ENCODE measurements at regions not wholly inside any gene's neighbourhood (a gene's known extent, or its start where the extent isn't known, plus 50 kb on each side); places are given as distances from the start of the nearest gene placed in this dataset.
"Not testable (repeated sequence)": the region's sequence is repeated elsewhere in the genome, so short reads cannot be mapped to it uniquely, and the experiment has no call there.

- H3K36me3 ChIP-seq (replicated peaks in 1 of 2; ENCODE audit: control extremely low read depth in 1 of 2, control insufficient read depth in 1 of 2, extremely low read depth in 1 of 2, insufficient read depth in 2 of 2, low read length in 1 of 2); H3K9me3 ChIP-seq (ENCODE audit: control extremely low read depth in 1 of 3, control insufficient read depth in 2 of 3, insufficient read depth in 1 of 3, low read length in 2 of 3); H3K4me3 ChIP-seq (ENCODE audit: control extremely low read depth in 1 of 5, extremely low read depth in 1 of 5, insufficient read depth in 1 of 5, low read depth in 2 of 5, low read length in 4 of 5); H3K9ac ChIP-seq (ENCODE audit: low read length); CTCF ChIA-PET; H3K4me3 Mint-ChIP-seq; POLR2A ChIA-PET; H3K4me2 ChIP-seq (replicated peaks; ENCODE audit: low read depth, low read length, poor library complexity, severe bottlenecking); H3K27me3 ChIP-seq (replicated peaks in 1 of 4; ENCODE audit: control extremely low read depth in 1 of 4, control insufficient read depth in 3 of 4, insufficient read depth in 4 of 4, low read length in 3 of 4); H3K9me3 Mint-ChIP-seq (ENCODE audit: insufficient read depth); intact Hi-C loops (cut with micrococcal nuclease); H3K27ac ChIP-seq (ENCODE audit: low read length in 2 of 2); DNase-seq; H4K20me1 ChIP-seq (ENCODE audit: control insufficient read depth, insufficient read depth, low read length, poor library complexity, severe bottlenecking); H2AFZ ChIP-seq (ENCODE audit: insufficient read depth, low read depth, low read length, poor library complexity, severe bottlenecking); H3K79me2 ChIP-seq (ENCODE audit: control insufficient read depth, insufficient read depth, low read length); H3K27ac Mint-ChIP-seq; H3K4me1 Mint-ChIP-seq; H3K4me1 ChIP-seq (ENCODE audit: control insufficient read depth in 2 of 2, insufficient read depth in 2 of 2, low read length in 2 of 2); ATAC-seq (ENCODE audit: low read depth): not testable (repeated sequence)
- 72% methylated on average over 3 of the region's 9 CpGs for WGBS (ENCODE audit: insufficient coverage)
- H3K27me3 Mint-ChIP-seq = peaks cover 22% of the 10 kb centered on the region
These were observed 66.5 kb upstream of the GPR89A start for GRCh38 chr1:145541246-145541645.

DNA sequence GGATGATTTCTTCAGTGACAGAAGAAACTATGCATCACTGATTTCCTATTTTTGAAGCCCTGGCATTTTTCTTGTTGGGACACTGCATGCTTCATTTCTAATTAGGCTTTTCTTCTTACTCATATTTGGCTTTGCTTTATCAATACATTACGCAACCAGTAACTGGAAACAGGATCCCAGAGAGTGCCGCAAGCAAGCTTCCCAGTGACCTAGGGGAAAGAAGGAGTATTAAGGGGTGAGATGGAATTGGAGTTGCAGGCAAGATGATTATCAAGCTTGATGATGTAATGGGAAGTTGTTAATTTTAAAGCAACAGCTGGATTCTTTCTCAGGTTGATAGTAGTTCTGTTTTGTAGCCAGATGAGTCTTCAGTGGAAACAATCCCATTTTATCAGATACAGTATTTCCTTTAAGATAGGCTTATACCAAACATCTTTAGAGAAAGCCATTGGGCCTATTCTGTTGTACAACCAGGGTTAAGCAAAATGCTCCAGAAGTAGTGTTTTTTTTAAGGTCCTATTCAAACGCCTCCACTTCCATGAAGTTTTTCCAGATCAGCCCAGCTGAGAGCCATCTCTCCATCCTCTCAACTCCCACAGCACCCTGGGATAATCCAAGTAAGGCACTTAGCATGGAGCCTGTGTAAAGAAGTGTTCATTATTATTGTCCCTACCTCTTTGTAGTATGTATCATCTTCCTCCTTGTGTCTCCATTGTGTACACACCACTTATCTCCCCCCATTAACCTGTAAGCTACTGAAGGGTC is 69.5 kb upstream of the GPR89A start:
- H3K27ac ChIP-seq (ENCODE audit: low read length in 2 of 2); H3K4me2 ChIP-seq (replicated peaks; ENCODE audit: low read depth, low read length, poor library complexity, severe bottlenecking); H3K4me1 ChIP-seq (ENCODE audit: control insufficient read depth in 2 of 2, insufficient read depth in 2 of 2, low read length in 2 of 2); H3K27ac Mint-ChIP-seq; H3K9ac ChIP-seq (ENCODE audit: low read length); H4K20me1 ChIP-seq (ENCODE audit: control insufficient read depth, insufficient read depth, low read length, poor library complexity, severe bottlenecking); H3K4me3 Mint-ChIP-seq; CTCF ChIA-PET; H3K4me3 ChIP-seq (ENCODE audit: control extremely low read depth in 1 of 5, extremely low read depth in 1 of 5, insufficient read depth in 1 of 5, low read depth in 2 of 5, low read length in 4 of 5); DNase-seq; H3K36me3 ChIP-seq (replicated peaks in 1 of 2; ENCODE audit: control extremely low read depth in 1 of 2, control insufficient read depth in 1 of 2, extremely low read depth in 1 of 2, insufficient read depth in 2 of 2, low read length in 1 of 2); H3K9me3 Mint-ChIP-seq (ENCODE audit: insufficient read depth); H3K27me3 ChIP-seq (replicated peaks in 1 of 4; ENCODE audit: control extremely low read depth in 1 of 4, control insufficient read depth in 3 of 4, insufficient read depth in 4 of 4, low read length in 3 of 4); H3K4me1 Mint-ChIP-seq; POLR2A ChIA-PET; H3K79me2 ChIP-seq (ENCODE audit: control insufficient read depth, insufficient read depth, low read length); H2AFZ ChIP-seq (ENCODE audit: insufficient read depth, low read depth, low read length, poor library complexity, severe bottlenecking); ATAC-seq (ENCODE audit: low read depth); intact Hi-C loops (cut with micrococcal nuclease); H3K9me3 ChIP-seq (ENCODE audit: control extremely low read depth in 1 of 3, control insufficient read depth in 2 of 3, insufficient read depth in 1 of 3, low read length in 2 of 3): not testable (repeated sequence)
- WGBS (ENCODE audit: insufficient coverage) = 95% methylated on average over 2 of the region's 3 CpGs
- peaks cover 22% of the 10 kb centered on the region for H3K27me3 Mint-ChIP-seq

- H2AFZ ChIP-seq (ENCODE audit: insufficient read depth, low read depth, low read length, poor library complexity, severe bottlenecking); H3K4me1 ChIP-seq (ENCODE audit: control insufficient read depth in 2 of 2, insufficient read depth in 2 of 2, low read length in 2 of 2); DNase-seq; H3K9me3 Mint-ChIP-seq (ENCODE audit: insufficient read depth); ATAC-seq (ENCODE audit: low read depth); H3K4me2 ChIP-seq (replicated peaks; ENCODE audit: low read depth, low read length, poor library complexity, severe bottlenecking); H3K27me3 ChIP-seq (replicated peaks in 1 of 4; ENCODE audit: control extremely low read depth in 1 of 4, control insufficient read depth in 3 of 4, insufficient read depth in 4 of 4, low read length in 3 of 4); H3K27ac ChIP-seq (ENCODE audit: low read length in 2 of 2); H3K9me3 ChIP-seq (ENCODE audit: control extremely low read depth in 1 of 3, control insufficient read depth in 2 of 3, insufficient read depth in 1 of 3, low read length in 2 of 3); H3K4me3 ChIP-seq (ENCODE audit: control extremely low read depth in 1 of 5, extremely low read depth in 1 of 5, insufficient read depth in 1 of 5, low read depth in 2 of 5, low read length in 4 of 5); intact Hi-C loops (cut with micrococcal nuclease); H3K9ac ChIP-seq (ENCODE audit: low read length); CTCF ChIA-PET; H3K4me3 Mint-ChIP-seq; H4K20me1 ChIP-seq (ENCODE audit: control insufficient read depth, insufficient read depth, low read length, poor library complexity, severe bottlenecking); H3K27ac Mint-ChIP-seq; H3K4me1 Mint-ChIP-seq; H3K79me2 ChIP-seq (ENCODE audit: control insufficient read depth, insufficient read depth, low read length); H3K36me3 ChIP-seq (replicated peaks in 1 of 2; ENCODE audit: control extremely low read depth in 1 of 2, control insufficient read depth in 1 of 2, extremely low read depth in 1 of 2, insufficient read depth in 2 of 2, low read length in 1 of 2); POLR2A ChIA-PET: not testable (repeated sequence)
- H3K27me3 Mint-ChIP-seq = peaks cover 18% of the 10 kb centered on the region
- no CpG with 5 or more reads among the region's 2 CpGs for WGBS (ENCODE audit: insufficient coverage)
These were observed 70.8 kb upstream of the GPR89A start for GRCh38 chr1:145537003-145537402.

DNA sequence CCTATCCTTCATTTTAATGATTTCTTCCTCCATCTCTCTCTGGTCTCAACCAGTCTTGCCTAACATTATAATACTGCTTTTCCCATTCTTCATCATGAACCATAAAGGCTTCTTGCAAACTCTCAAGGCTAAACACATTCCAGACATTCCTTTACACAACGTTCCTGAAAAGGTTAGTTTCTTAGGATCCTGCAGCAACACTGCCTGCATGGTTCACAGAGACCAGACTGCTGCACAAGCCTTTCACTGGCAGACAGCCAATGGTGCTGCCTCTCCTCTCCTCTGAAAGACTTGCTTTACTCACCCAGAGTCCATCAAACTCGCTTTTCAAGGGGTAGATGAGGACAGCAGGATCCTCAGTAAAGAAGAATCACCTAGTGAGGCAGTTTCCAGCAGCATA is 72.3 kb upstream of the GPR89A start:
- H3K79me2 ChIP-seq (ENCODE audit: control insufficient read depth, insufficient read depth, low read length); H3K9me3 ChIP-seq (ENCODE audit: control extremely low read depth in 1 of 3, control insufficient read depth in 2 of 3, insufficient read depth in 1 of 3, low read length in 2 of 3); H3K36me3 ChIP-seq (replicated peaks in 1 of 2; ENCODE audit: control extremely low read depth in 1 of 2, control insufficient read depth in 1 of 2, extremely low read depth in 1 of 2, insufficient read depth in 2 of 2, low read length in 1 of 2); ATAC-seq (ENCODE audit: low read depth); H3K4me1 Mint-ChIP-seq; intact Hi-C loops (cut with micrococcal nuclease); H3K4me2 ChIP-seq (replicated peaks; ENCODE audit: low read depth, low read length, poor library complexity, severe bottlenecking); H3K4me3 Mint-ChIP-seq; H3K27ac Mint-ChIP-seq; H2AFZ ChIP-seq (ENCODE audit: insufficient read depth, low read depth, low read length, poor library complexity, severe bottlenecking); POLR2A ChIA-PET; DNase-seq; H3K27ac ChIP-seq (ENCODE audit: low read length in 2 of 2); H3K4me3 ChIP-seq (ENCODE audit: control extremely low read depth in 1 of 5, extremely low read depth in 1 of 5, insufficient read depth in 1 of 5, low read depth in 2 of 5, low read length in 4 of 5); H3K9ac ChIP-seq (ENCODE audit: low read length); CTCF ChIA-PET; H3K9me3 Mint-ChIP-seq (ENCODE audit: insufficient read depth); H3K27me3 ChIP-seq (replicated peaks in 1 of 4; ENCODE audit: control extremely low read depth in 1 of 4, control insufficient read depth in 3 of 4, insufficient read depth in 4 of 4, low read length in 3 of 4); H3K4me1 ChIP-seq (ENCODE audit: control insufficient read depth in 2 of 2, insufficient read depth in 2 of 2, low read length in 2 of 2); H4K20me1 ChIP-seq (ENCODE audit: control insufficient read depth, insufficient read depth, low read length, poor library complexity, severe bottlenecking): not testable (repeated sequence)
- H3K27me3 Mint-ChIP-seq = peaks cover 20% of the 10 kb centered on the region
- WGBS (ENCODE audit: insufficient coverage) = no CpG with 5 or more reads among the region's 2 CpGs

All from B cell (primary cell).